HepG2 (cell line): ENCODE measurements at regions not wholly inside any gene's neighbourhood (a gene's known extent, or its start where the extent isn't known, plus 50 kb on each side); places are given as distances from the start of the nearest gene placed in this dataset.

Experiments
- ATF7 ChIP-seq, 2 experiments: fragments of 450-650 bp in 1 of 2; sonication (generic) in 1 of 2; formaldehyde crosslinking in 1 of 2; IDR thresholded peaks; 2 replicates each; pipeline versions ENCODE4 v1.4.0 to v1.6.1; 2016 to 2020; ENCODE audit warnings: antibody characterized with exemption in 1 of 2, mild to moderate bottlenecking in 1 of 2, missing genetic modification reagents in 1 of 2
- CEBPG ChIP-seq: IDR thresholded peaks from 2 replicates; pipeline ENCODE4 v1.6.1; 2016
- GTF2F1 ChIP-seq: fragments of 150-350 bp; IDR thresholded peaks from 2 replicates; pipeline ENCODE4 v1.6.1; 2014; ENCODE audit warnings: low read length
- HNF4A ChIP-seq: sonication (generic); formaldehyde crosslinking; IDR thresholded peaks from 2 replicates; pipeline ENCODE4 v1.4.0; 2020; ENCODE audit warnings: missing genetic modification reagents
- HOXD1 ChIP-seq: sonication (generic); formaldehyde crosslinking; IDR thresholded peaks from 2 replicates; pipeline ENCODE4 v1.5.0; 2020; ENCODE audit warnings: missing genetic modification reagents
- IRX3 ChIP-seq: sonication (generic); formaldehyde crosslinking; IDR thresholded peaks from 2 replicates; pipeline ENCODE4 v1.8.1; 2023; ENCODE audit warnings: mild to moderate bottlenecking, low read depth, missing genetic modification reagents, borderline replicate concordance
- JDP2 ChIP-seq: sonication (generic); formaldehyde crosslinking; IDR thresholded peaks from 2 replicates; pipeline ENCODE4 v1.8.1; 2022; ENCODE audit warnings: missing genetic modification reagents, borderline replicate concordance
- KLF16 ChIP-seq, 2 experiments: sonication (generic) in 1 of 2; formaldehyde crosslinking in 1 of 2; IDR thresholded peaks; 2 replicates each; pipeline versions ENCODE4 v1.6.1 to v1.8.0; 2016 to 2023; ENCODE audit warnings: missing genetic modification reagents in 2 of 2, missing compliant biosample characterization in 1 of 2
- MEF2D ChIP-seq: sonication (generic); formaldehyde crosslinking; IDR thresholded peaks from 2 replicates; pipeline ENCODE4 v1.5.1; 2020; ENCODE audit warnings: mild to moderate bottlenecking, missing genetic modification reagents
- NONO ChIP-seq, 2 experiments: fragments of 450-650 bp in 1 of 2; sonication (generic) in 1 of 2; formaldehyde crosslinking in 1 of 2; IDR thresholded peaks in 1 of 2; conservative IDR thresholded peaks in 1 of 2; 2 replicates each; pipeline versions ENCODE4 v1.6.1 to v1.8.0; 2017 to 2022; ENCODE audit warnings: mild to moderate bottlenecking in 1 of 2, missing genetic modification reagents in 1 of 2, moderate library complexity in 1 of 2
- SOX13 ChIP-seq, 3 experiments: fragments of 450-650 bp in 1 of 3; sonication (generic) in 1 of 3; formaldehyde crosslinking in 1 of 3; IDR thresholded peaks in 2 of 3; conservative IDR thresholded peaks in 1 of 3; 2 replicates each; pipeline versions ENCODE4 v1.5.0 to v1.6.1; 2016 to 2020; ENCODE audit warnings: antibody characterized with exemption in 1 of 3, mild to moderate bottlenecking in 1 of 3, missing compliant biosample characterization in 1 of 3, missing genetic modification reagents in 1 of 3, moderate library complexity in 1 of 3
- ZBTB20 ChIP-seq: sonication (generic); formaldehyde crosslinking; IDR thresholded peaks from 2 replicates; pipeline ENCODE4 v1.8.1; 2023; ENCODE audit warnings: missing genetic modification reagents, low read depth, mild to moderate bottlenecking, borderline replicate concordance
- ZNF264 ChIP-seq: sonication (generic); formaldehyde crosslinking; IDR thresholded peaks from 2 replicates; pipeline ENCODE4 v1.4.0; 2020; ENCODE audit warnings: missing genetic modification reagents
- ZNF749 ChIP-seq: sonication (generic); formaldehyde crosslinking; IDR thresholded peaks from 2 replicates; pipeline ENCODE4 v1.8.0; 2022; ENCODE audit warnings: mild to moderate bottlenecking, missing genetic modification reagents, moderate library complexity, borderline replicate concordance
- ZSCAN31 ChIP-seq: sonication (generic); formaldehyde crosslinking; IDR thresholded peaks from 2 replicates; pipeline ENCODE4 v1.5.0; 2020; ENCODE audit warnings: low read depth, mild to moderate bottlenecking, missing genetic modification reagents
- TF ChIP-seq, protein P1 (sequence below): sonication (generic); formaldehyde crosslinking; IDR thresholded peaks from 2 replicates; pipeline ENCODE4 v1.4.0; 2020; ENCODE audit warnings: missing genetic modification reagents
- TF ChIP-seq, protein P2 (sequence below): sonication (generic); formaldehyde crosslinking; IDR thresholded peaks from 2 replicates; pipeline ENCODE4 v1.5.0; 2020; ENCODE audit warnings: mild to moderate bottlenecking, missing genetic modification reagents
- TF ChIP-seq, protein P3 (sequence below): sonication (generic); formaldehyde crosslinking; IDR thresholded peaks from 2 replicates; pipeline ENCODE4 v1.8.1; 2023; ENCODE audit warnings: mild to moderate bottlenecking, missing genetic modification reagents
- TF ChIP-seq, protein P4 (sequence below): IDR thresholded peaks from 2 replicates; pipeline ENCODE4 v1.6.1; 2012; ENCODE audit warnings: low read depth, low read length, improper control_type of control experiment

DNA sequence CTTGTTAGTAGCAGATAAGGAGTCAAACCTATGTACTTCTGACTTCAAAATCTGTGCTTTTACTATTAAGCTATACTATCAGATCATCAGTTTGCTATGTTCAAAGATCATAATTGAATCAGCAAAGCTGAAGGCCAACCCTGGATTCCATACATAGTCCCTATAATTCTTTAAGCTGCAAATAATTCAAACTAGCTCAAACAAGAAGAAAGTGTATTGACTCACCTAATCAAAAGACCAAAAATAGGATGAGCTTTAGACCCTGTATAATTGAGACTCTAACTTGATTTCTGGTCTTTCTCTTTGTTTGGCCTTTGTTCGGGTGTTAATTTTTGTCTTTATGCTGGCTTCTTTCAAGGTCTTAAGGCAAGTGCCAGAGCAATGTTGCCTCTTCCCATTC, 213.7 kb downstream of the CWF19L2 start (continued):
- TF ChIP-seq GTF2F1 (no peak), IRX3 (CRISPR knock-in tag) (no peak), MEF2D (CRISPR knock-in tag) (peak; percentile 44; the same call in 1 of the 2 replicates), SOX13 (IDR thresholded peaks at IDR 0.05) (no peak), SOX13 (CRISPR knock-in tag; conservative IDR thresholded peaks at IDR 0.05 in 1 of 2, IDR thresholded peaks at IDR 0.05 in 1 of 2) (peak in 1 of 2 experiments; percentile 69; a peak in 2 of 4 replicates), ZSCAN31 (no peak), JDP2 (no peak), CEBPG (CRISPR knock-in tag) (no peak), ATF7 (IDR thresholded peaks at IDR 0.05) (no peak), ATF7 (CRISPR knock-in tag; IDR thresholded peaks at IDR 0.05) (no peak), KLF16 (CRISPR knock-in tag; IDR thresholded peaks at IDR 0.05) (no peak), NONO (IDR thresholded peaks at IDR 0.05) (no peak), NONO (CRISPR knock-in tag; conservative IDR thresholded peaks at IDR 0.05) (no peak), ZNF749 (no peak), HNF4A (CRISPR knock-in tag) (peak; percentile 72), ZNF264 (CRISPR knock-in tag) (peak; percentile 32; the same call in 1 of the 2 replicates), ZBTB20 (peak; percentile 39; the same call in 1 of the 2 replicates), HOXD1 (no peak)
- TF ChIP-seq, protein P1, sequence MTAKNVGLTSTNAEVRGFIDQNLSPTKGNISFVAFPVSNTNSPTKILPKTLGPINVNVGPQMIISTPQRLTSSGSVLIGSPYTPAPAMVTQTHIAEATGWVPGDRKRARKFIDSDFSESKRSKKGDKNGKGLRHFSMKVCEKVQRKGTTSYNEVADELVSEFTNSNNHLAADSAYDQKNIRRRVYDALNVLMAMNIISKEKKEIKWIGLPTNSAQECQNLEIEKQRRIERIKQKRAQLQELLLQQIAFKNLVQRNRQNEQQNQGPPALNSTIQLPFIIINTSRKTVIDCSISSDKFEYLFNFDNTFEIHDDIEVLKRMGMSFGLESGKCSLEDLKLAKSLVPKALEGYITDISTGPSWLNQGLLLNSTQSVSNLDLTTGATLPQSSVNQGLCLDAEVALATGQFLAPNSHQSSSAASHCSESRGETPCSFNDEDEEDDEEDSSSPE (CRISPR knock-in tag): no peak
- TF ChIP-seq, protein P2, sequence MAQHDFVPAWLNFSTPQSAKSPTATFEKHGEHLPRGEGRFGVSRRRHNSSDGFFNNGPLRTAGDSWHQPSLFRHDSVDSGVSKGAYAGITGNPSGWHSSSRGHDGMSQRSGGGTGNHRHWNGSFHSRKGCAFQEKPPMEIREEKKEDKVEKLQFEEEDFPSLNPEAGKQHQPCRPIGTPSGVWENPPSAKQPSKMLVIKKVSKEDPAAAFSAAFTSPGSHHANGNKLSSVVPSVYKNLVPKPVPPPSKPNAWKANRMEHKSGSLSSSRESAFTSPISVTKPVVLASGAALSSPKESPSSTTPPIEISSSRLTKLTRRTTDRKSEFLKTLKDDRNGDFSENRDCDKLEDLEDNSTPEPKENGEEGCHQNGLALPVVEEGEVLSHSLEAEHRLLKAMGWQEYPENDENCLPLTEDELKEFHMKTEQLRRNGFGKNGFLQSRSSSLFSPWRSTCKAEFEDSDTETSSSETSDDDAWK (CRISPR knock-in tag): no peak
- TF ChIP-seq, protein P3, sequence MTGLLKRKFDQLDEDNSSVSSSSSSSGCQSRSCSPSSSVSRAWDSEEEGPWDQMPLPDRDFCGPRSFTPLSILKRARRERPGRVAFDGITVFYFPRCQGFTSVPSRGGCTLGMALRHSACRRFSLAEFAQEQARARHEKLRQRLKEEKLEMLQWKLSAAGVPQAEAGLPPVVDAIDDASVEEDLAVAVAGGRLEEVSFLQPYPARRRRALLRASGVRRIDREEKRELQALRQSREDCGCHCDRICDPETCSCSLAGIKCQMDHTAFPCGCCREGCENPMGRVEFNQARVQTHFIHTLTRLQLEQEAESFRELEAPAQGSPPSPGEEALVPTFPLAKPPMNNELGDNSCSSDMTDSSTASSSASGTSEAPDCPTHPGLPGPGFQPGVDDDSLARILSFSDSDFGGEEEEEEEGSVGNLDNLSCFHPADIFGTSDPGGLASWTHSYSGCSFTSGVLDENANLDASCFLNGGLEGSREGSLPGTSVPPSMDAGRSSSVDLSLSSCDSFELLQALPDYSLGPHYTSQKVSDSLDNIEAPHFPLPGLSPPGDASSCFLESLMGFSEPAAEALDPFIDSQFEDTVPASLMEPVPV: no peak
- TF ChIP-seq, protein P4, sequence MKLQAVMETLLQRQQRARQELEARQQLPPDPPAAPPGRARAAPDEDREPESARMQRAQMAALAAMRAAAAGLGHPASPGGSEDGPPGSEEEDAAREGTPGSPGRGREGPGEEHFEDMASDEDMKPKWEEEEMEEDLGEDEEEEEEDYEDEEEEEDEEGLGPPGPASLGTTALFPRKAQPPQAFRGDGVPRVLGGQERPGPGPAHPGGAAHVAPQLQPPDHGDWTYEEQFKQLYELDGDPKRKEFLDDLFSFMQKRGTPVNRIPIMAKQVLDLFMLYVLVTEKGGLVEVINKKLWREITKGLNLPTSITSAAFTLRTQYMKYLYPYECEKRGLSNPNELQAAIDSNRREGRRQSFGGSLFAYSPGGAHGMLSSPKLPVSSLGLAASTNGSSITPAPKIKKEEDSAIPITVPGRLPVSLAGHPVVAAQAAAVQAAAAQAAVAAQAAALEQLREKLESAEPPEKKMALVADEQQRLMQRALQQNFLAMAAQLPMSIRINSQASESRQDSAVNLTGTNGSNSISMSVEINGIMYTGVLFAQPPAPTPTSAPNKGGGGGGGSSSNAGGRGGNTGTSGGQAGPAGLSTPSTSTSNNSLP: peak; percentile 59; the same call in 1 of the 2 replicates
